ENCODE measurements at regions not wholly inside any gene's neighbourhood (a gene's known extent, or its start where the extent isn't known, plus 50 kb on each side); places are given as distances from the start of the nearest gene placed in this dataset.

- TF ChIP-seq CTCF (IDR thresholded peaks at IDR 0.05) (no peak), TAF1 (IDR thresholded peaks at IDR 0.05; ENCODE audit: borderline replicate concordance, low read depth, low read length) (no peak), JUND (IDR thresholded peaks at IDR 0.05) (no peak), REST (IDR thresholded peaks at IDR 0.05; ENCODE audit: low read depth, low read length) (no peak)
Measured at GRCh38 chr6:47402081-47402480, 75.5 kb upstream of the CD2AP start.
